ENCODE measurements at regions not wholly inside any gene's neighbourhood (a gene's known extent, or its start where the extent isn't known, plus 50 kb on each side); places are given as distances from the start of the nearest gene placed in this dataset.

GRCh38 chr13:105327581-105328126 lies 1207.8 kb downstream of the EFNB2 start:
- no peak overlapping the region for H2AFZ ChIP-seq (ENCODE audit: low read depth, low read length)
- H3K9ac ChIP-seq (ENCODE audit: low read length) = no peak overlapping the region
- H3K4me2 ChIP-seq (ENCODE audit: low read length) = no peak overlapping the region

DNA sequence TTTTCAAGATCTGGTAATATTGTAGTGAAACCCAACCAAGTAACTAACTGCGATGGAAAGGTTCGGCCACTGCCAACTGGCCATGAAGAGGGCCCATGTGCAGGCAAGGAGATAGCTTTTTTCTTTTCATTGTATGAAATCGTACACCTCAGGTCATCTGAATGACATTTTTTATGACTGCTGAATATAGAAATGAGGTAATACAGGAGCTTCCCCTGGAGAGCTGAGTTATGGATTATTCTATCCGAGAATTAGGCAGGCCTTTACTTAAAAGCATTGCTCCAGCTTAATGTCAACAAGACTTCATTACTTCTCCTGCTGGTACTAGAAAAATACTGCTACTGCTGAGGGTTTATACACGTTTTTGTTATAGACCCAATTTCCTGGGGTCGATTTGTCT lies 1215.6 kb downstream of the EFNB2 start:
- no peak overlapping the region for H3K4me2 ChIP-seq (ENCODE audit: low read length)
- no peak overlapping the region for H3K9ac ChIP-seq (ENCODE audit: low read length)
- no peaks in the 10 kb centered on the region for H3K4me1 ChIP-seq (ENCODE audit: low read length)
- TF ChIP-seq CTCF (IDR thresholded peaks at IDR 0.05; ENCODE audit: low read depth, low read length) (no peak), EZH2phosphoT487 (IDR thresholded peaks at IDR 0.05; ENCODE audit: low read depth) (no peak)
- H3K4me3 ChIP-seq (ENCODE audit: low read length) = no peak overlapping the region
- H4K20me1 ChIP-seq (ENCODE audit: insufficient read depth, low read length) = no peaks in the 10 kb centered on the region
- H3K27me3 ChIP-seq (ENCODE audit: low read depth, low read length) = no peaks in the 10 kb centered on the region
- no peak overlapping the region for H3K27ac ChIP-seq (ENCODE audit: low read length)
- no peak overlapping the region for H2AFZ ChIP-seq (ENCODE audit: low read depth, low read length)
- H3K9me3 ChIP-seq (ENCODE audit: insufficient read depth, low read length) = no peaks in the 10 kb centered on the region
- no peaks in the 10 kb centered on the region for H3K79me2 ChIP-seq (ENCODE audit: low read length)
- H3K36me3 ChIP-seq (replicated peaks; ENCODE audit: low read depth, low read length) = no peaks in the 10 kb centered on the region

More at GRCh38 chr13:105327581-105328126, 1207.8 kb downstream of the EFNB2 start:
- TF ChIP-seq CTCF (IDR thresholded peaks at IDR 0.05; ENCODE audit: low read depth, low read length) = no peak
- TF ChIP-seq EZH2phosphoT487 (IDR thresholded peaks at IDR 0.05; ENCODE audit: low read depth) = no peak
- Histone ChIP-seq H3K9me3 (ENCODE audit: insufficient read depth, low read length) (peaks cover 8% of the 10 kb centered on the region), H3K79me2 (ENCODE audit: low read length) (no peaks in the 10 kb centered on the region), H3K4me1 (ENCODE audit: low read length) (no peaks in the 10 kb centered on the region), H3K4me3 (ENCODE audit: low read length) (no peak overlapping the region), H3K27me3 (ENCODE audit: low read depth, low read length) (no peaks in the 10 kb centered on the region), H3K27ac (ENCODE audit: low read length) (no peak overlapping the region), H3K36me3 (replicated peaks; ENCODE audit: low read depth, low read length) (no peaks in the 10 kb centered on the region), H4K20me1 (ENCODE audit: insufficient read depth, low read length) (no peaks in the 10 kb centered on the region)

DNA sequence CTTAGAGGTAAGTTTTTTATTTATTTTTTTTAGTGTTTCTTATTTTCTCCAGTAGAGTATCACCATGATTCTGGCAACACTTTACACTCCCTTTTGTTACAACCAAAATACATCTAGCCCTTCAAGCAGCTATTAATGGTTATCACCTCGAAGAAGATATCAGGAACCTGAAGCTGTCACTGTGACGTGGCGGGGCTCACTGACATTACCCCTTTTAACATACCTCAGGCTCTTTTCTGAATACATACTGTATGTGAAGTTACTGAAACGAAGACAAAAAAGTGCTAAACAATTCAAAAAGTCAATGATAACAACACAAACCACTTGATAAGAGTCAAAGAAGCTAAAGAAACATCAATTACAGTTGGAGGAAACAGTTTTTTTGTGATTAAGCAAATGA lies 1218.7 kb downstream of the EFNB2 start:
- no peaks in the 10 kb centered on the region for H4K20me1 ChIP-seq (ENCODE audit: insufficient read depth, low read length)
- H3K27ac ChIP-seq (ENCODE audit: low read length) = no peak overlapping the region
- no peaks in the 10 kb centered on the region for H3K9me3 ChIP-seq (ENCODE audit: insufficient read depth, low read length)

GRCh38 chr13:105312906-105313305 lies 1222.6 kb downstream of the EFNB2 start:
- no peak overlapping the region for H3K27ac ChIP-seq (ENCODE audit: low read length)
- no peak overlapping the region for H3K4me3 ChIP-seq (ENCODE audit: low read length)
- no peaks in the 10 kb centered on the region for H3K27me3 ChIP-seq (ENCODE audit: low read depth, low read length)
- TF ChIP-seq CTCF (IDR thresholded peaks at IDR 0.05; ENCODE audit: low read depth, low read length) = no peak
- TF ChIP-seq EZH2phosphoT487 (IDR thresholded peaks at IDR 0.05; ENCODE audit: low read depth) = no peak
- H3K4me1 ChIP-seq (ENCODE audit: low read length) = no peaks in the 10 kb centered on the region
- no peaks in the 10 kb centered on the region for H3K9me3 ChIP-seq (ENCODE audit: insufficient read depth, low read length)
- H3K4me2 ChIP-seq (ENCODE audit: low read length) = no peak overlapping the region
- no peaks in the 10 kb centered on the region for H4K20me1 ChIP-seq (ENCODE audit: insufficient read depth, low read length)
- no peaks in the 10 kb centered on the region for H3K79me2 ChIP-seq (ENCODE audit: low read length)
- H2AFZ ChIP-seq (ENCODE audit: low read depth, low read length) = no peak overlapping the region
- H3K9ac ChIP-seq (ENCODE audit: low read length) = no peak overlapping the region
- H3K36me3 ChIP-seq (replicated peaks; ENCODE audit: low read depth, low read length) = no peaks in the 10 kb centered on the region

More for the DNA sequence above, 1218.7 kb downstream of the EFNB2 start:
- Histone ChIP-seq H3K4me3 (ENCODE audit: low read length) (no peak overlapping the region), H3K9ac (ENCODE audit: low read length) (no peak overlapping the region), H3K4me1 (ENCODE audit: low read length) (no peaks in the 10 kb centered on the region), H3K79me2 (ENCODE audit: low read length) (no peaks in the 10 kb centered on the region), H2AFZ (ENCODE audit: low read depth, low read length) (no peak overlapping the region), H3K27me3 (ENCODE audit: low read depth, low read length) (no peaks in the 10 kb centered on the region), H3K4me2 (ENCODE audit: low read length) (no peak overlapping the region), H3K36me3 (replicated peaks; ENCODE audit: low read depth, low read length) (no peaks in the 10 kb centered on the region)
- no peak for TF ChIP-seq CTCF (IDR thresholded peaks at IDR 0.05; ENCODE audit: low read depth, low read length)
- TF ChIP-seq EZH2phosphoT487 (IDR thresholded peaks at IDR 0.05; ENCODE audit: low read depth) = no peak

All from OCI-LY3 (cell line).